ENCODE measurements at regions not wholly inside any gene's neighbourhood (a gene's known extent, or its start where the extent isn't known, plus 50 kb on each side); places are given as distances from the start of the nearest gene placed in this dataset.
"Not testable (repeated sequence)": the region's sequence is repeated elsewhere in the genome, so short reads cannot be mapped to it uniquely, and the experiment has no call there.

- Histone ChIP-seq H3K36me3 (ENCODE audit: control insufficient read depth in 1 of 2, insufficient read depth in 2 of 2, low read length in 2 of 2) (no peaks in the 10 kb centered on the region), H2AFZ (ENCODE audit: low read depth, low read length, poor library complexity, severe bottlenecking) (no peak overlapping the region), H3K27me3 (ENCODE audit: insufficient read depth, low read length) (no peaks in the 10 kb centered on the region), H3K9me2 (ENCODE audit: insufficient read depth) (no peaks in the 10 kb centered on the region), H3K4me3 (replicated peaks in 1 of 2; ENCODE audit: low read depth in 1 of 2, low read length in 2 of 2) (no peak overlapping the region), H3K9ac (ENCODE audit: low read length) (no peak overlapping the region), H3K4me2 (ENCODE audit: low read length) (no peak overlapping the region), H3K9me3 (ENCODE audit: control insufficient read depth in 1 of 2, insufficient read depth in 1 of 2, low read depth in 1 of 2, low read length in 2 of 2) (peaks cover 0 to 8% of the 10 kb centered on the region in 2 experiments; a peak in 1 of 4 replicates), H3K27ac (ENCODE audit: low read depth, low read length) (no peak overlapping the region), H3K4me1 (ENCODE audit: control insufficient read depth in 1 of 2, insufficient read depth in 2 of 2, low read length in 2 of 2) (no peaks in the 10 kb centered on the region), H4K20me1 (ENCODE audit: insufficient read depth) (no peaks in the 10 kb centered on the region), H3K79me2 (ENCODE audit: insufficient read depth, low read length) (no peaks in the 10 kb centered on the region)
- DNase-seq (ENCODE audit: low read depth, low spot score) (no peak), ATAC-seq (no peak)
- POLR2A ChIA-PET = no interaction called here
- no TSS peak for BruUV-seq (replicated peaks)
- no peak for TF ChIP-seq ZNF274 (IDR thresholded peaks at IDR 0.05; ENCODE audit: low read depth, low read length)
- no peak for TF ChIP-seq SRF (IDR thresholded peaks at IDR 0.05; ENCODE audit: low read depth)
- no peak for TF ChIP-seq CTCF (IDR thresholded peaks at IDR 0.05 in 2 of 3, conservative IDR thresholded peaks at IDR 0.05 in 1 of 3; ENCODE audit: borderline replicate concordance in 1 of 3, insufficient read depth in 1 of 3, low read depth in 2 of 3, low read length in 2 of 3)
- no peak for TF ChIP-seq EGR1 (IDR thresholded peaks at IDR 0.05; ENCODE audit: low read depth)
- TF ChIP-seq YY1 (IDR thresholded peaks at IDR 0.05; ENCODE audit: extremely low read depth, insufficient replicate concordance, low read depth, low read length) = no peak
- no peak for TF ChIP-seq JUND (IDR thresholded peaks at IDR 0.05)
- no peak for TF ChIP-seq POLR2A (IDR thresholded peaks at IDR 0.05; ENCODE audit: borderline replicate concordance, extremely low read depth, insufficient read depth, insufficient read length)
- TF ChIP-seq EZH2phosphoT487 (IDR thresholded peaks at IDR 0.05; ENCODE audit: borderline replicate concordance) = no peak
- no peak for TF ChIP-seq CBX3 (IDR thresholded peaks at IDR 0.05; ENCODE audit: low read depth)
- TF ChIP-seq ELF1 (IDR thresholded peaks at IDR 0.05; ENCODE audit: borderline replicate concordance, low read depth) = no peak
- TF ChIP-seq ZBTB33 (IDR thresholded peaks at IDR 0.05; ENCODE audit: extremely low read depth, insufficient replicate concordance, low read length) = no peak
- TF ChIP-seq TCF7L2 (IDR thresholded peaks at IDR 0.05; ENCODE audit: borderline replicate concordance, extremely low read depth, insufficient read depth, insufficient read length) = no peak
- no peak for TF ChIP-seq SP1 (IDR thresholded peaks at IDR 0.05; ENCODE audit: low read depth)
- TF ChIP-seq MAX (IDR thresholded peaks at IDR 0.05) = no peak
- no peak for TF ChIP-seq SIN3A (IDR thresholded peaks at IDR 0.05; ENCODE audit: low read depth)
- no peak for TF ChIP-seq FOSL1 (IDR thresholded peaks at IDR 0.05; ENCODE audit: low read depth)
- no peak for TF ChIP-seq EZH2 (IDR thresholded peaks at IDR 0.05)
- TF ChIP-seq ZFX (IDR thresholded peaks at IDR 0.05) = no peak
- no peak for TF ChIP-seq POLR2AphosphoS5 (IDR thresholded peaks at IDR 0.05; ENCODE audit: low read depth, low read length)
- CTCF ChIA-PET = no interaction called here
- RAD21 ChIA-PET (ENCODE audit: low non-redundant PET in 1 of 2, low total read pairs in 2 of 2, uncharacterized antibody in 2 of 2, unreplicated experiment in 2 of 2) = no interaction called here
- intact Hi-C loops (cut with micrococcal nuclease) = no loop called here
Measured at GRCh38 chr11:70901951-70902521, 350.3 kb downstream of the SHANK2 start.

GRCh38 chr11:70903229-70903628, 349.1 kb downstream of the SHANK2 start:
- H3K79me2 ChIP-seq (ENCODE audit: insufficient read depth, low read length); intact Hi-C loops (cut with micrococcal nuclease); CTCF ChIA-PET; H2AFZ ChIP-seq (ENCODE audit: low read depth, low read length, poor library complexity, severe bottlenecking); H3K27ac ChIP-seq (ENCODE audit: low read depth, low read length); H3K4me1 ChIP-seq (ENCODE audit: control insufficient read depth in 1 of 2, insufficient read depth in 2 of 2, low read length in 2 of 2); H3K9me2 ChIP-seq (ENCODE audit: insufficient read depth); RAD21 ChIA-PET (ENCODE audit: low non-redundant PET in 1 of 2, low total read pairs in 2 of 2, uncharacterized antibody in 2 of 2, unreplicated experiment in 2 of 2); H3K27me3 ChIP-seq (ENCODE audit: insufficient read depth, low read length); POLR2A ChIA-PET; DNase-seq (ENCODE audit: low read depth, low spot score); H3K4me2 ChIP-seq (ENCODE audit: low read length); BruUV-seq (replicated peaks); H3K9me3 ChIP-seq (ENCODE audit: control insufficient read depth in 1 of 2, insufficient read depth in 1 of 2, low read depth in 1 of 2, low read length in 2 of 2); H3K4me3 ChIP-seq (replicated peaks in 1 of 2; ENCODE audit: low read depth in 1 of 2, low read length in 2 of 2); ATAC-seq; H3K36me3 ChIP-seq (ENCODE audit: control insufficient read depth in 1 of 2, insufficient read depth in 2 of 2, low read length in 2 of 2); H4K20me1 ChIP-seq (ENCODE audit: insufficient read depth); H3K9ac ChIP-seq (ENCODE audit: low read length): not testable (repeated sequence)
